Activated T-helper 1 cell treated with anti-CD3 and anti-CD28 coated beads, Interleukin-12 subunit alpha, Interleukin-12 subunit beta, Interleukin-2, Interleukin-4 antibody, amounts not matched to agents 30 ng/mL and 10 ng/mL and 1 ng/mL, durations not matched to agents 14 hours and 24 hours and 36 hours (primary cell): ENCODE measurements at regions not wholly inside any gene's neighbourhood (a gene's known extent, or its start where the extent isn't known, plus 50 kb on each side); places are given as distances from the start of the nearest gene placed in this dataset.

Experiments used
- DNase-seq: peaks from one replicate; pipeline ENCODE4 v3.0.0; 2021; ENCODE audit warnings: low spot score
- H3K27ac Mint-ChIP-seq: one replicate; pipeline ENCODE4 v1.8.0; 2021; ENCODE audit warnings: mild to moderate bottlenecking, mixed read lengths
- H3K27me3 Mint-ChIP-seq: one replicate; pipeline ENCODE4 v1.8.0; 2022; ENCODE audit warnings: mild to moderate bottlenecking, moderate library complexity, mixed read lengths; ENCODE audit not compliant: insufficient read depth
- H3K36me3 Mint-ChIP-seq: one replicate; pipeline ENCODE4 v1.8.0; 2021; ENCODE audit warnings: low read depth, mixed read lengths
- H3K4me1 Mint-ChIP-seq: one replicate; pipeline ENCODE4 v1.8.0; 2021; ENCODE audit warnings: low read depth, mixed read lengths
- H3K4me3 Mint-ChIP-seq: one replicate; pipeline ENCODE4 v1.8.0; 2021; ENCODE audit warnings: mild to moderate bottlenecking, moderate library complexity, mixed read lengths
- H3K9me3 Mint-ChIP-seq: one replicate; pipeline ENCODE4 v1.8.0; 2021; ENCODE audit warnings: mixed read lengths
- intact Hi-C: fragments of 100-400 bp; cut with micrococcal nuclease; formaldehyde crosslinking; loops from one replicate; pipeline ENCODE4 v1.15.1; 2024

GRCh38 chr1:232212253-232212652 lies 417.7 kb downstream of the SIPA1L2 start:
- no peaks in the 10 kb centered on the region for H3K9me3 Mint-ChIP-seq
- H3K4me1 Mint-ChIP-seq: no peaks in the 10 kb centered on the region
- H3K36me3 Mint-ChIP-seq: no peaks in the 10 kb centered on the region
- H3K27me3 Mint-ChIP-seq: peaks cover 9% of the 10 kb centered on the region
- intact Hi-C loops: no loop called here
- no peak overlapping the region for H3K4me3 Mint-ChIP-seq
- no peak overlapping the region for H3K27ac Mint-ChIP-seq
- DNase-seq: no peak

GRCh38 chr1:232211149-232211548 lies 418.8 kb downstream of the SIPA1L2 start:
- no peaks in the 10 kb centered on the region for H3K4me1 Mint-ChIP-seq
- no peak overlapping the region for H3K4me3 Mint-ChIP-seq
- H3K9me3 Mint-ChIP-seq: no peaks in the 10 kb centered on the region
- intact Hi-C loops: no loop called here
- H3K27me3 Mint-ChIP-seq: peaks cover 14% of the 10 kb centered on the region
- DNase-seq: no peak
- no peak overlapping the region for H3K27ac Mint-ChIP-seq
- H3K36me3 Mint-ChIP-seq: no peaks in the 10 kb centered on the region

- DNase-seq: no peak
- Mint-ChIP-seq H3K4me3 (no peak overlapping the region), H3K27ac (no peak overlapping the region), H3K36me3 (no peaks in the 10 kb centered on the region), H3K27me3 (peaks cover 14% of the 10 kb centered on the region), H3K4me1 (no peaks in the 10 kb centered on the region), H3K9me3 (no peaks in the 10 kb centered on the region)
- intact Hi-C loops: no loop called here
These were observed 420.6 kb downstream of the SIPA1L2 start for GRCh38 chr1:232209357-232209756.

GRCh38 chr1:232207073-232207866 lies 422.7 kb downstream of the SIPA1L2 start:
- DNase-seq: no peak
- Mint-ChIP-seq H3K4me3 (no peak overlapping the region), H3K27me3 (peaks cover 14% of the 10 kb centered on the region), H3K4me1 (no peaks in the 10 kb centered on the region), H3K9me3 (peaks cover 14% of the 10 kb centered on the region), H3K27ac (no peak overlapping the region), H3K36me3 (no peaks in the 10 kb centered on the region)
- intact Hi-C loops: no loop called here

GRCh38 chr1:232204269-232204668 lies 425.7 kb downstream of the SIPA1L2 start:
- Mint-ChIP-seq H3K4me3 (no peak overlapping the region), H3K27me3 (peaks cover 5% of the 10 kb centered on the region)

GRCh38 chr1:232201024-232201423 lies 428.9 kb downstream of the SIPA1L2 start:
- Mint-ChIP-seq H3K4me1 (no peaks in the 10 kb centered on the region), H3K27me3 (peaks cover 3% of the 10 kb centered on the region), H3K27ac (no peak overlapping the region), H3K9me3 (peaks cover 30% of the 10 kb centered on the region), H3K36me3 (no peaks in the 10 kb centered on the region), H3K4me3 (no peak overlapping the region)
- intact Hi-C loops: no loop called here
- no peak for DNase-seq

More at GRCh38 chr1:232204269-232204668, 425.7 kb downstream of the SIPA1L2 start:
- Mint-ChIP-seq H3K9me3 (peaks cover 30% of the 10 kb centered on the region), H3K36me3 (no peaks in the 10 kb centered on the region), H3K4me1 (no peaks in the 10 kb centered on the region), H3K27ac (no peak overlapping the region)
- intact Hi-C loops: no loop called here
- no peak for DNase-seq

- intact Hi-C loops: no loop called here
- Mint-ChIP-seq H3K9me3 (peaks cover 4% of the 10 kb centered on the region), H3K36me3 (no peaks in the 10 kb centered on the region), H3K4me1 (no peaks in the 10 kb centered on the region), H3K27ac (no peak overlapping the region), H3K4me3 (no peak overlapping the region), H3K27me3 (peaks cover 4% of the 10 kb centered on the region)
- no peak for DNase-seq
These were observed 433.9 kb downstream of the SIPA1L2 start for GRCh38 chr1:232196042-232196441.

GRCh38 chr1:232194424-232194823 lies 435.5 kb downstream of the SIPA1L2 start:
- Mint-ChIP-seq H3K36me3 (no peaks in the 10 kb centered on the region), H3K27ac (no peak overlapping the region), H3K9me3 (no peaks in the 10 kb centered on the region), H3K27me3 (peaks cover 4% of the 10 kb centered on the region), H3K4me3 (no peak overlapping the region), H3K4me1 (no peaks in the 10 kb centered on the region)
- no peak for DNase-seq
- intact Hi-C loops: no loop called here

GRCh38 chr1:232193451-232193783 lies 436.5 kb downstream of the SIPA1L2 start:
- no peak for DNase-seq
- intact Hi-C loops: no loop called here
- Mint-ChIP-seq H3K27ac (no peak overlapping the region), H3K4me3 (no peak overlapping the region), H3K27me3 (peaks cover 4% of the 10 kb centered on the region), H3K36me3 (no peaks in the 10 kb centered on the region), H3K9me3 (no peaks in the 10 kb centered on the region), H3K4me1 (no peaks in the 10 kb centered on the region)

GRCh38 chr1:232192781-232193450 lies 437.0 kb downstream of the SIPA1L2 start:
- Mint-ChIP-seq H3K27me3 (peaks cover 4% of the 10 kb centered on the region), H3K4me3 (no peak overlapping the region), H3K27ac (no peak overlapping the region), H3K4me1 (no peaks in the 10 kb centered on the region), H3K9me3 (no peaks in the 10 kb centered on the region), H3K36me3 (no peaks in the 10 kb centered on the region)
- intact Hi-C loops: no loop called here
- DNase-seq: no peak

- no peak overlapping the region for H3K27ac Mint-ChIP-seq
- H3K27me3 Mint-ChIP-seq: peaks cover 4% of the 10 kb centered on the region
- no peaks in the 10 kb centered on the region for H3K9me3 Mint-ChIP-seq
- H3K36me3 Mint-ChIP-seq: no peaks in the 10 kb centered on the region
- no peak overlapping the region for H3K4me3 Mint-ChIP-seq
- no peak for DNase-seq
- intact Hi-C loops: no loop called here
- no peaks in the 10 kb centered on the region for H3K4me1 Mint-ChIP-seq
These were observed 438.4 kb downstream of the SIPA1L2 start for GRCh38 chr1:232191560-232191959.

GRCh38 chr1:232188318-232188717 lies 441.6 kb downstream of the SIPA1L2 start:
- Mint-ChIP-seq H3K36me3 (no peaks in the 10 kb centered on the region), H3K4me1 (no peaks in the 10 kb centered on the region), H3K9me3 (no peaks in the 10 kb centered on the region), H3K27me3 (no peaks in the 10 kb centered on the region), H3K4me3 (no peak overlapping the region), H3K27ac (no peak overlapping the region)
- intact Hi-C loops: no loop called here
- no peak for DNase-seq

- no peaks in the 10 kb centered on the region for H3K9me3 Mint-ChIP-seq
- intact Hi-C loops: no loop called here
- H3K4me3 Mint-ChIP-seq: no peak overlapping the region
- H3K27ac Mint-ChIP-seq: no peak overlapping the region
- H3K27me3 Mint-ChIP-seq: no peaks in the 10 kb centered on the region
- no peaks in the 10 kb centered on the region for H3K36me3 Mint-ChIP-seq
- H3K4me1 Mint-ChIP-seq: no peaks in the 10 kb centered on the region
- DNase-seq: no peak
These were observed 443.0 kb downstream of the SIPA1L2 start for GRCh38 chr1:232186931-232187330.
